ENCODE measurements at regions not wholly inside any gene's neighbourhood (a gene's known extent, or its start where the extent isn't known, plus 50 kb on each side); places are given as distances from the start of the nearest gene placed in this dataset.

GRCh38 chr7:132733860-132734259 is 157.6 kb upstream of the PLXNA4 start:
- H3K14ac ChIP-seq (ENCODE audit: low read length) = no peak overlapping the region
- H2BK5ac ChIP-seq (ENCODE audit: low read depth, low read length, poor library complexity) = no peak overlapping the region
- H3K18ac ChIP-seq (ENCODE audit: low read length) = no peak overlapping the region
- H3K4me1 ChIP-seq (ENCODE audit: control insufficient read depth in 1 of 2, insufficient read depth in 2 of 2, low read length in 2 of 2) = no peaks in the 10 kb centered on the region
- H3K9ac ChIP-seq (ENCODE audit: low read length) = no peak overlapping the region
- H2AK5ac ChIP-seq (ENCODE audit: low read length) = no peak overlapping the region
- no peaks in the 10 kb centered on the region for H3K79me1 ChIP-seq (ENCODE audit: low read length)
- no peak overlapping the region for H4K8ac ChIP-seq (ENCODE audit: low read depth, low read length)
- H2AFZ ChIP-seq (ENCODE audit: insufficient read depth, low read length, poor library complexity) = no peak overlapping the region
- peaks cover 2% of the 10 kb centered on the region for H3K9me3 ChIP-seq (ENCODE audit: insufficient read depth, low read depth, low read length)
- no peak overlapping the region for H3K23ac ChIP-seq (ENCODE audit: low read length)
- H4K12ac ChIP-seq (ENCODE audit: low read depth, low read length) = no peak overlapping the region
- H2BK120ac ChIP-seq (ENCODE audit: insufficient read depth, low read length, poor library complexity) = no peak overlapping the region
- no peaks in the 10 kb centered on the region for H3K36me3 ChIP-seq (ENCODE audit: control insufficient read depth in 1 of 2, insufficient read depth in 2 of 2, low read length in 2 of 2)
- WGBS (ENCODE audit: extremely low coverage, insufficient coverage, insufficient read length) = no CpG with 5 or more reads among the region's 9 CpGs
- no peak overlapping the region for H3K4ac ChIP-seq (ENCODE audit: low read depth, low read length)
- H3K27ac ChIP-seq (ENCODE audit: low read depth, low read length) = no peak overlapping the region
- DNase-seq = no peak
- H3K27me3 ChIP-seq (ENCODE audit: insufficient read depth, low read length) = no peaks in the 10 kb centered on the region
- no peak overlapping the region for H3K4me3 ChIP-seq (ENCODE audit: low read depth, low read length)
- no peak overlapping the region for H3K4me2 ChIP-seq (ENCODE audit: low read length)
- H3K79me2 ChIP-seq (ENCODE audit: control insufficient read depth, insufficient read depth, low read length, poor library complexity) = no peaks in the 10 kb centered on the region
- H2BK12ac ChIP-seq (ENCODE audit: low read length) = no peak overlapping the region
- no peak overlapping the region for H4K91ac ChIP-seq (ENCODE audit: low read depth, low read length)

GRCh38 chr7:132732321-132732865 is 156.1 kb upstream of the PLXNA4 start:
- no peak overlapping the region for H2BK120ac ChIP-seq (ENCODE audit: insufficient read depth, low read length, poor library complexity)
- WGBS (ENCODE audit: extremely low coverage, insufficient coverage, insufficient read length) = no CpG with 5 or more reads among the region's 8 CpGs
- H4K8ac ChIP-seq (ENCODE audit: low read depth, low read length) = no peak overlapping the region
- H2BK12ac ChIP-seq (ENCODE audit: low read length) = no peak overlapping the region
- no peak overlapping the region for H2AFZ ChIP-seq (ENCODE audit: insufficient read depth, low read length, poor library complexity)
- no peak overlapping the region for H3K4ac ChIP-seq (ENCODE audit: low read depth, low read length)
- no peak overlapping the region for H3K18ac ChIP-seq (ENCODE audit: low read length)
- H4K12ac ChIP-seq (ENCODE audit: low read depth, low read length) = no peak overlapping the region
- H3K79me1 ChIP-seq (ENCODE audit: low read length) = no peaks in the 10 kb centered on the region
- no peak overlapping the region for H3K14ac ChIP-seq (ENCODE audit: low read length)
- no peak overlapping the region for H4K91ac ChIP-seq (ENCODE audit: low read depth, low read length)
- H3K27ac ChIP-seq (ENCODE audit: low read depth, low read length) = no peak overlapping the region
- H3K36me3 ChIP-seq (ENCODE audit: control insufficient read depth in 1 of 2, insufficient read depth in 2 of 2, low read length in 2 of 2) = no peaks in the 10 kb centered on the region
- H3K79me2 ChIP-seq (ENCODE audit: control insufficient read depth, insufficient read depth, low read length, poor library complexity) = no peaks in the 10 kb centered on the region
- peaks cover 2% of the 10 kb centered on the region for H3K9me3 ChIP-seq (ENCODE audit: insufficient read depth, low read depth, low read length)
- H3K9ac ChIP-seq (ENCODE audit: low read length) = no peak overlapping the region
- no peak overlapping the region for H3K4me2 ChIP-seq (ENCODE audit: low read length)
- H3K23ac ChIP-seq (ENCODE audit: low read length) = no peak overlapping the region
- no peak overlapping the region for H2BK5ac ChIP-seq (ENCODE audit: low read depth, low read length, poor library complexity)
- H2AK5ac ChIP-seq (ENCODE audit: low read length) = no peak overlapping the region
- DNase-seq = no peak
- no peaks in the 10 kb centered on the region for H3K4me1 ChIP-seq (ENCODE audit: control insufficient read depth in 1 of 2, insufficient read depth in 2 of 2, low read length in 2 of 2)
- no peaks in the 10 kb centered on the region for H3K27me3 ChIP-seq (ENCODE audit: insufficient read depth, low read length)
- H3K4me3 ChIP-seq (ENCODE audit: low read depth, low read length) = no peak overlapping the region

- H4K8ac ChIP-seq (ENCODE audit: low read depth, low read length) = no peak overlapping the region
- no peak overlapping the region for H2BK120ac ChIP-seq (ENCODE audit: insufficient read depth, low read length, poor library complexity)
- no peak overlapping the region for H3K4me3 ChIP-seq (ENCODE audit: low read depth, low read length)
- no peak overlapping the region for H2BK12ac ChIP-seq (ENCODE audit: low read length)
- no peak overlapping the region for H3K4ac ChIP-seq (ENCODE audit: low read depth, low read length)
- H3K27ac ChIP-seq (ENCODE audit: low read depth, low read length) = no peak overlapping the region
- H3K27me3 ChIP-seq (ENCODE audit: insufficient read depth, low read length) = no peaks in the 10 kb centered on the region
- DNase-seq = no peak
- H3K36me3 ChIP-seq (ENCODE audit: control insufficient read depth in 1 of 2, insufficient read depth in 2 of 2, low read length in 2 of 2) = no peaks in the 10 kb centered on the region
- no peak overlapping the region for H2BK5ac ChIP-seq (ENCODE audit: low read depth, low read length, poor library complexity)
- no peaks in the 10 kb centered on the region for H3K79me1 ChIP-seq (ENCODE audit: low read length)
- no peak overlapping the region for H4K91ac ChIP-seq (ENCODE audit: low read depth, low read length)
- no CpG with 5 or more reads among the region's 4 CpGs for WGBS (ENCODE audit: extremely low coverage, insufficient coverage, insufficient read length)
- H3K9me3 ChIP-seq (ENCODE audit: insufficient read depth, low read depth, low read length) = peaks cover 2% of the 10 kb centered on the region
- H4K12ac ChIP-seq (ENCODE audit: low read depth, low read length) = no peak overlapping the region
- H3K4me2 ChIP-seq (ENCODE audit: low read length) = no peak overlapping the region
- no peak overlapping the region for H3K9ac ChIP-seq (ENCODE audit: low read length)
- no peaks in the 10 kb centered on the region for H3K4me1 ChIP-seq (ENCODE audit: control insufficient read depth in 1 of 2, insufficient read depth in 2 of 2, low read length in 2 of 2)
- H3K18ac ChIP-seq (ENCODE audit: low read length) = no peak overlapping the region
- H2AK5ac ChIP-seq (ENCODE audit: low read length) = no peak overlapping the region
- no peak overlapping the region for H3K14ac ChIP-seq (ENCODE audit: low read length)
- no peak overlapping the region for H2AFZ ChIP-seq (ENCODE audit: insufficient read depth, low read length, poor library complexity)
- no peak overlapping the region for H3K23ac ChIP-seq (ENCODE audit: low read length)
- no peaks in the 10 kb centered on the region for H3K79me2 ChIP-seq (ENCODE audit: control insufficient read depth, insufficient read depth, low read length, poor library complexity)
These were observed 153.8 kb upstream of the PLXNA4 start for GRCh38 chr7:132730105-132730504.

- Histone ChIP-seq H2BK5ac (ENCODE audit: low read depth, low read length, poor library complexity) (no peak overlapping the region), H3K18ac (ENCODE audit: low read length) (no peak overlapping the region)
These were observed 147.3 kb upstream of the PLXNA4 start for GRCh38 chr7:132723506-132724081.

More at GRCh38 chr7:132723506-132724081, 147.3 kb upstream of the PLXNA4 start:
- Histone ChIP-seq H2AK5ac (ENCODE audit: low read length) (no peak overlapping the region), H4K91ac (ENCODE audit: low read depth, low read length) (no peak overlapping the region), H4K8ac (ENCODE audit: low read depth, low read length) (no peak overlapping the region), H3K4me3 (ENCODE audit: low read depth, low read length) (no peak overlapping the region), H3K23ac (ENCODE audit: low read length) (no peak overlapping the region), H3K14ac (ENCODE audit: low read length) (no peak overlapping the region), H2BK12ac (ENCODE audit: low read length) (no peak overlapping the region), H3K27ac (ENCODE audit: low read depth, low read length) (no peak overlapping the region), H2BK120ac (ENCODE audit: insufficient read depth, low read length, poor library complexity) (no peak overlapping the region), H3K79me2 (ENCODE audit: control insufficient read depth, insufficient read depth, low read length, poor library complexity) (no peaks in the 10 kb centered on the region), H3K4ac (ENCODE audit: low read depth, low read length) (no peak overlapping the region), H2AFZ (ENCODE audit: insufficient read depth, low read length, poor library complexity) (no peak overlapping the region), H4K12ac (ENCODE audit: low read depth, low read length) (no peak overlapping the region), H3K4me1 (ENCODE audit: control insufficient read depth in 1 of 2, insufficient read depth in 2 of 2, low read length in 2 of 2) (peaks cover 0 to 2% of the 10 kb centered on the region in 2 experiments), H3K9ac (ENCODE audit: low read length) (no peak overlapping the region), H3K36me3 (ENCODE audit: control insufficient read depth in 1 of 2, insufficient read depth in 2 of 2, low read length in 2 of 2) (no peaks in the 10 kb centered on the region), H3K79me1 (ENCODE audit: low read length) (no peaks in the 10 kb centered on the region), H3K27me3 (ENCODE audit: insufficient read depth, low read length) (no peaks in the 10 kb centered on the region), H3K9me3 (ENCODE audit: insufficient read depth, low read depth, low read length) (no peaks in the 10 kb centered on the region), H3K4me2 (ENCODE audit: low read length) (no peak overlapping the region)
- no CpG with 5 or more reads among the region's 4 CpGs for WGBS (ENCODE audit: extremely low coverage, insufficient coverage, insufficient read length)
- no peak for DNase-seq

Data from trophoblast cell (in vitro differentiated cells and primary cell).